Neural cell (in vitro differentiated cells): ENCODE measurements at regions not wholly inside any gene's neighbourhood (a gene's known extent, or its start where the extent isn't known, plus 50 kb on each side); places are given as distances from the start of the nearest gene placed in this dataset.
"Not testable (repeated sequence)": the region's sequence is repeated elsewhere in the genome, so short reads cannot be mapped to it uniquely, and the experiment has no call there.

Experiments used
- H2AFZ ChIP-seq: fragments of 200-600, 300-800 bp; sonication (generic), shearing (Covaris generic); 2 replicates; pipeline ENCODE4 v1.6.0; 2014; ENCODE audit warnings: low read depth, mild to moderate bottlenecking, antibody characterized with exemption, low read length, moderate library complexity
- H3F3A ChIP-seq: fragments of 200-600 bp; shearing (Covaris generic); 2 replicates; pipeline ENCODE4 v1.6.1; 2016; ENCODE audit warnings: mild to moderate bottlenecking, moderate library complexity, mixed read lengths, antibody characterized with exemption, low read length; ENCODE audit not compliant: insufficient read depth, poor library complexity, severe bottlenecking
- H3K27ac ChIP-seq: fragments of 200-600, 300-800 bp; sonication (generic), shearing (Covaris generic); 2 replicates; pipeline ENCODE4 v1.5.1; 2014; ENCODE audit warnings: mild to moderate bottlenecking, low read length, moderate library complexity
- H3K27me3 ChIP-seq: fragments of 300-800, 200-600 bp; sonication (generic), shearing (Covaris generic); 2 replicates; pipeline ENCODE4 v1.6.0; 2014; ENCODE audit warnings: mild to moderate bottlenecking, low read depth, low read length, moderate library complexity; ENCODE audit not compliant: insufficient read depth
- H3K36me3 ChIP-seq: fragments of 300-800, 200-600 bp; sonication (generic), shearing (Covaris generic); 2 replicates; pipeline ENCODE4 v1.5.1; 2014; ENCODE audit warnings: mild to moderate bottlenecking, antibody characterized with exemption, low read length, moderate library complexity; ENCODE audit not compliant: insufficient read depth
- H3K4me2 ChIP-seq: fragments of 300-800, 200-600 bp; sonication (generic), shearing (Covaris generic); 2 replicates; pipeline ENCODE4 v1.6.0; 2014; ENCODE audit warnings: mild to moderate bottlenecking, low read length
- H3K4me3 ChIP-seq: fragments of 300-800, 200-600 bp; sonication (generic), shearing (Covaris generic); 2 replicates; pipeline ENCODE4 v1.5.1; 2014; ENCODE audit warnings: mild to moderate bottlenecking, low read length, moderate library complexity
- H3K79me2 ChIP-seq: fragments of 200-600 bp; shearing (Covaris generic); replicated peaks from 2 replicates; pipeline ENCODE4 v1.6.0; 2014; ENCODE audit warnings: mild to moderate bottlenecking, low read length, moderate library complexity; ENCODE audit not compliant: insufficient read depth
- H3K9ac ChIP-seq: fragments of 300-800, 200-600 bp; sonication (generic), shearing (Covaris generic); 2 replicates; pipeline ENCODE4 v1.6.1; 2016; ENCODE audit warnings: mild to moderate bottlenecking, low read length, mixed read lengths
- H3K9me2 ChIP-seq: fragments of 200-600 bp; shearing (Covaris generic); 2 replicates; pipeline ENCODE4 v1.6.1; 2016; ENCODE audit warnings: mild to moderate bottlenecking, low read length, mixed read lengths; ENCODE audit not compliant: insufficient read depth
- H3K9me3 ChIP-seq: fragments of 200-600, 300-800 bp; sonication (generic), shearing (Covaris generic); 2 replicates; pipeline ENCODE4 v1.6.1; 2016; ENCODE audit warnings: mild to moderate bottlenecking, mixed run types, low read length, moderate library complexity, mixed read lengths
- H4K20me1 ChIP-seq: fragments of 200-600 bp; shearing (Covaris generic); 2 replicates; pipeline ENCODE4 v1.6.1; 2016; ENCODE audit warnings: mild to moderate bottlenecking, mixed run types; ENCODE audit not compliant: insufficient read depth
- EZH2 ChIP-seq: fragments of 200-600, 300-800 bp; shearing (Covaris generic), sonication (generic); IDR thresholded peaks from 2 replicates; pipeline ENCODE4 v1.6.1; 2014; ENCODE audit warnings: antibody characterized with exemption, low read length, borderline replicate concordance, mild to moderate bottlenecking; ENCODE audit not compliant: insufficient read depth, poor library complexity, severe bottlenecking
- MXI1 ChIP-seq: fragments of 450-650 bp; conservative IDR thresholded peaks from 2 replicates; pipeline ENCODE4 v1.6.1; 2014; ENCODE audit warnings: antibody characterized with exemption, mild to moderate bottlenecking; ENCODE audit not compliant: poor library complexity, severe bottlenecking
- RAD21 ChIP-seq: fragments of 450-650 bp; conservative IDR thresholded peaks from 2 replicates; pipeline ENCODE4 v1.6.1; 2014; ENCODE audit warnings: antibody characterized with exemption, mild to moderate bottlenecking, moderate library complexity
- SMC3 ChIP-seq: fragments of 450-650 bp; conservative IDR thresholded peaks from 2 replicates; pipeline ENCODE4 v1.6.1; 2014; ENCODE audit warnings: antibody characterized with exemption, mild to moderate bottlenecking, moderate library complexity; ENCODE audit not compliant: poor library complexity
- TAF1 ChIP-seq: IDR thresholded peaks from 2 replicates; pipeline ENCODE4 v1.6.1; 2012; ENCODE audit warnings: low read depth
- TF ChIP-seq, protein P1 (sequence below): fragments of 450-650 bp; IDR thresholded peaks from 2 replicates; pipeline ENCODE4 v1.5.1; 2014; ENCODE audit warnings: antibody characterized with exemption, mild to moderate bottlenecking, moderate library complexity; ENCODE audit not compliant: poor library complexity, severe bottlenecking

DNA sequence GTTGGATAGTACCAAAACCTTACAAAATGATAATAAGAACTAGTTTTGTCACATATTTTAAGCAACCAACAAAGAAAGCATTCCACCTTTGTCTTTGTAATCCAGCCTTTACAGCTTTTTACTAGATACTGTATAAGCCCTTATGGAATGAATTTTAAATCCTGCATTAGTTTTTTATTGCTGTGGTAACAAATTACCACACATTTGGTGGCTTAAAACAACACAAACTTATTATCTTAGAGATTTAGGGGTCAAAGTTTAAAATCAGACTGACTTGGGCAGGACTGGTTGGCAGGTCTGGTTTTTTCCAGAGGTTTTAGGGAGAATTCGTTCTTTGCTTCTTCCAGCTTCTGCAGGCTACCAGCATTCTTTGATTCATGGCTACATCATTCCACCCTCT is 108.5 kb upstream of the NLGN1 start:
- Histone ChIP-seq H3K4me2 (no peak overlapping the region), H3K9me2 (no peaks in the 10 kb centered on the region), H3K79me2 (no peaks in the 10 kb centered on the region), H3K4me3 (no peak overlapping the region), H3K36me3 (no peaks in the 10 kb centered on the region), H2AFZ (no peak overlapping the region), H3K27ac (no peak overlapping the region), H3K27me3 (no peaks in the 10 kb centered on the region), H4K20me1 (no peaks in the 10 kb centered on the region), H3K9me3 (no peaks in the 10 kb centered on the region), H3F3A (no peaks in the 10 kb centered on the region), H3K9ac (no peak overlapping the region)
- TF ChIP-seq, protein P1, sequence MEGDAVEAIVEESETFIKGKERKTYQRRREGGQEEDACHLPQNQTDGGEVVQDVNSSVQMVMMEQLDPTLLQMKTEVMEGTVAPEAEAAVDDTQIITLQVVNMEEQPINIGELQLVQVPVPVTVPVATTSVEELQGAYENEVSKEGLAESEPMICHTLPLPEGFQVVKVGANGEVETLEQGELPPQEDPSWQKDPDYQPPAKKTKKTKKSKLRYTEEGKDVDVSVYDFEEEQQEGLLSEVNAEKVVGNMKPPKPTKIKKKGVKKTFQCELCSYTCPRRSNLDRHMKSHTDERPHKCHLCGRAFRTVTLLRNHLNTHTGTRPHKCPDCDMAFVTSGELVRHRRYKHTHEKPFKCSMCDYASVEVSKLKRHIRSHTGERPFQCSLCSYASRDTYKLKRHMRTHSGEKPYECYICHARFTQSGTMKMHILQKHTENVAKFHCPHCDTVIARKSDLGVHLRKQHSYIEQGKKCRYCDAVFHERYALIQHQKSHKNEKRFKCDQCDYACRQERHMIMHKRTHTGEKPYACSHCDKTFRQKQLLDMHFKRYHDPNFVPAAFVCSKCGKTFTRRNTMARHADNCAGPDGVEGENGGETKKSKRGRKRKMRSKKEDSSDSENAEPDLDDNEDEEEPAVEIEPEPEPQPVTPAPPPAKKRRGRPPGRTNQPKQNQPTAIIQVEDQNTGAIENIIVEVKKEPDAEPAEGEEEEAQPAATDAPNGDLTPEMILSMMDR: no peak
- TF ChIP-seq MXI1 (no peak), RAD21 (no peak)

DNA sequence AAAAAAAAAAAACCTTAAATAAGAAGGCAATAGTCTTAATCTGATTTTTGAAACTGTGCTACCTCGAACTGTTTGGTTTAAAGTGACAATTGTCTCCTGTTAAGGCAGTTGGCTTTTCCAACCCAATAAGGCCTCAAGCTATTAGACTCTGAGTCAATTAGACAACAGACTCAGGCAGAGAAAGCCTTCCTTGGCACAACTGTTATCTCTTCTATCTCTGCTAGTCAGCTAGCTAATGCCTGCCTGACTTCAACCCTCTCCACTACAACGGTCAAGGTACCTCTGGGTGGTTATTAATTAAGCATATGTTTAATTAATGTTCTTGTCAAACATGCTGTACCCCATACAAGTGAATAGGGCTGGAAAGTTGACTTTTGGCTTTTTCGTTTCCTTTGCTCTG is 110.2 kb upstream of the NLGN1 start:
- no peak overlapping the region for H3K27ac ChIP-seq
- H3K27me3 ChIP-seq: no peaks in the 10 kb centered on the region
- no peak overlapping the region for H2AFZ ChIP-seq
- H3K79me2 ChIP-seq: no peaks in the 10 kb centered on the region
- TF ChIP-seq MXI1 (no peak), RAD21 (no peak), TAF1 (no peak), SMC3 (no peak)
- TF ChIP-seq, protein P1: no peak
- H3K36me3 ChIP-seq: no peaks in the 10 kb centered on the region
- H3K9me2 ChIP-seq: no peaks in the 10 kb centered on the region
- no peaks in the 10 kb centered on the region for H4K20me1 ChIP-seq
- no peak overlapping the region for H3K9ac ChIP-seq
- H3K9me3 ChIP-seq: no peaks in the 10 kb centered on the region
- H3K4me3 ChIP-seq: no peak overlapping the region
- H3K4me2 ChIP-seq: no peak overlapping the region
- H3F3A ChIP-seq: no peaks in the 10 kb centered on the region

DNA sequence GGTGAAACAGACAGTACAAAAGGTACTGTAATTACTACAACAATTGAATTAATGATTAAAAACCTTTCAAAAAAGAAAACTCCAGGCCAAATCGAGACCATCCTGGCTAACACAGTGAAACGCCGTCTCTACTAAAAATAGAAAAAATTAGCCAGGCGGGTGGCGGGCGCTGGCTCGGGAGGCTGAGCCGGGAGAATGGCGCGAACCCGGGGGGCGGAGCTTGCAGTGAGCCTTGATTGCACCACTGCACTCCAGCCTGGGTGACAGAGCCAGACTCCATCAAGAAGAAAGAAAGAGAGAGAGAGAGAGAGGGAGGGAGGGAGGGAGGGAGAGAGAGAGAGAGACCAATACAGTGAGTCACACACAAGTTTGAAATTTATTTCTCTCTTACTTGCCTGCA is 111.0 kb upstream of the NLGN1 start:
- H3K9me2 ChIP-seq, H2AFZ ChIP-seq, H3K9me3 ChIP-seq, H3K79me2 ChIP-seq, H3K27ac ChIP-seq, H3K9ac ChIP-seq, H3K36me3 ChIP-seq, H3K27me3 ChIP-seq, H3K4me3 ChIP-seq, H4K20me1 ChIP-seq, H3F3A ChIP-seq, H3K4me2 ChIP-seq: not testable (repeated sequence)

DNA sequence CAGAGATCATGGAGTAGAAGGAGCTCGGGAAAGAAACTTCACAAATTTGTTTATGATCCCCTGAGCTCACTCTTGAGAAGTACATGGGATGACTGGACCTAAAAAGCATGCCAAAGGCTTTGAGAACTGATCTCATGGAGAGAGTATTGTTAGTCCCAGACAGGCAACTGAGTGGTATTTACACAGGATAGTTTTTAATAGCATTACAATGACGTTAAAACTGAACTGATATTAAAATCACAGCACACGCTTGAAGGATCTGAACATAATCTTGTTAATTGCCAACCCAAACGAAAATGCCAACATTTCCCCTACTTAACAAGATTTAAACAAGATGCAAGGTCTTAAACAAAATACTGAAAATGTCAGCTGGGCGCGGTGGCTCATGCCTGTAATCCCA is 113.2 kb upstream of the NLGN1 start:
- H3K36me3 ChIP-seq: no peaks in the 10 kb centered on the region
- no peaks in the 10 kb centered on the region for H3F3A ChIP-seq
- TF ChIP-seq EZH2: no peak
- TF ChIP-seq, protein P1: no peak
- H2AFZ ChIP-seq: no peak overlapping the region
- H3K27ac ChIP-seq: no peak overlapping the region
- H3K9ac ChIP-seq: no peak overlapping the region
- no peaks in the 10 kb centered on the region for H3K27me3 ChIP-seq
- no peaks in the 10 kb centered on the region for H4K20me1 ChIP-seq
- no peaks in the 10 kb centered on the region for H3K9me2 ChIP-seq
- H3K9me3 ChIP-seq: no peaks in the 10 kb centered on the region
- no peak overlapping the region for H3K4me2 ChIP-seq
- no peak overlapping the region for H3K4me3 ChIP-seq
- no peaks in the 10 kb centered on the region for H3K79me2 ChIP-seq
